Activated CD8-positive, alpha-beta T cell treated with anti-CD3 and anti-CD28 coated beads for 36 hours (primary cell): ENCODE measurements at regions not wholly inside any gene's neighbourhood (a gene's known extent, or its start where the extent isn't known, plus 50 kb on each side); places are given as distances from the start of the nearest gene placed in this dataset.

Experiments
- ATAC-seq: fragments of 200-7000 bp; cut with Tn5 transposase; one replicate; pipeline ENCODE4 v1.10.0; 2021; ENCODE audit warnings: mild to moderate bottlenecking, moderate library complexity
- CTCF ChIA-PET: fragments of 350-600 bp; sonication (Branson Sonifier 250); formaldehyde crosslinking; loops from one replicate; lab custom pipeline; 2021; ENCODE audit warnings: antibody characterized with exemption; lab: Charles Lee
- POLR2A ChIA-PET: fragments of 350-600 bp; sonication (Branson Sonifier 250); formaldehyde crosslinking; loops from one replicate; lab custom pipeline; 2021; ENCODE audit warnings: antibody characterized with exemption; lab: Charles Lee
- DNase-seq: peaks from one replicate; pipeline ENCODE4 v3.0.0-alpha.2; 2020
- H3K27ac Mint-ChIP-seq: one replicate; pipeline ENCODE4 v1.8.0; 2021; ENCODE audit warnings: mild to moderate bottlenecking, mixed read lengths
- H3K27me3 Mint-ChIP-seq: one replicate; pipeline ENCODE4 v1.8.0; 2021; ENCODE audit warnings: mixed read lengths
- H3K36me3 Mint-ChIP-seq: one replicate; pipeline ENCODE4 v1.8.0; 2021; ENCODE audit warnings: low read depth, mixed read lengths
- H3K4me1 Mint-ChIP-seq: one replicate; pipeline ENCODE4 v1.8.0; 2021; ENCODE audit warnings: low read depth, mixed read lengths
- H3K4me3 Mint-ChIP-seq: one replicate; pipeline ENCODE4 v1.8.0; 2021; ENCODE audit warnings: mild to moderate bottlenecking, moderate library complexity, mixed read lengths
- H3K9me3 Mint-ChIP-seq: one replicate; pipeline ENCODE4 v1.8.0; 2021; ENCODE audit warnings: mixed read lengths
- intact Hi-C: fragments of 100-400 bp; cut with micrococcal nuclease; formaldehyde crosslinking; loops from one replicate; pipeline ENCODE4 v1.10.0; 2022
- TF ChIP-seq, protein P1 (sequence below): fragments of 200-600 bp; IDR thresholded peaks from one replicate; pipeline ENCODE4 v1.8.0; 2022; ENCODE audit warnings: antibody characterized with exemption, mild to moderate bottlenecking

- CTCF ChIA-PET, result no interaction called here
- Mint-ChIP-seq H3K27me3 (no peaks in the 10 kb centered on the region), H3K9me3 (no peaks in the 10 kb centered on the region), H3K4me1 (no peaks in the 10 kb centered on the region), H3K4me3 (no peak overlapping the region), H3K27ac (no peak overlapping the region), H3K36me3 (no peaks in the 10 kb centered on the region)
- TF ChIP-seq, protein P1, sequence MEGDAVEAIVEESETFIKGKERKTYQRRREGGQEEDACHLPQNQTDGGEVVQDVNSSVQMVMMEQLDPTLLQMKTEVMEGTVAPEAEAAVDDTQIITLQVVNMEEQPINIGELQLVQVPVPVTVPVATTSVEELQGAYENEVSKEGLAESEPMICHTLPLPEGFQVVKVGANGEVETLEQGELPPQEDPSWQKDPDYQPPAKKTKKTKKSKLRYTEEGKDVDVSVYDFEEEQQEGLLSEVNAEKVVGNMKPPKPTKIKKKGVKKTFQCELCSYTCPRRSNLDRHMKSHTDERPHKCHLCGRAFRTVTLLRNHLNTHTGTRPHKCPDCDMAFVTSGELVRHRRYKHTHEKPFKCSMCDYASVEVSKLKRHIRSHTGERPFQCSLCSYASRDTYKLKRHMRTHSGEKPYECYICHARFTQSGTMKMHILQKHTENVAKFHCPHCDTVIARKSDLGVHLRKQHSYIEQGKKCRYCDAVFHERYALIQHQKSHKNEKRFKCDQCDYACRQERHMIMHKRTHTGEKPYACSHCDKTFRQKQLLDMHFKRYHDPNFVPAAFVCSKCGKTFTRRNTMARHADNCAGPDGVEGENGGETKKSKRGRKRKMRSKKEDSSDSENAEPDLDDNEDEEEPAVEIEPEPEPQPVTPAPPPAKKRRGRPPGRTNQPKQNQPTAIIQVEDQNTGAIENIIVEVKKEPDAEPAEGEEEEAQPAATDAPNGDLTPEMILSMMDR, result no peak
- POLR2A ChIA-PET, result no interaction called here
- intact Hi-C loops, result no loop called here
- DNase-seq (no peak), ATAC-seq (no peak)
These were observed 101.2 kb downstream of the SCN11A start for GRCh38 chr3:38950581-38950980.

DNA sequence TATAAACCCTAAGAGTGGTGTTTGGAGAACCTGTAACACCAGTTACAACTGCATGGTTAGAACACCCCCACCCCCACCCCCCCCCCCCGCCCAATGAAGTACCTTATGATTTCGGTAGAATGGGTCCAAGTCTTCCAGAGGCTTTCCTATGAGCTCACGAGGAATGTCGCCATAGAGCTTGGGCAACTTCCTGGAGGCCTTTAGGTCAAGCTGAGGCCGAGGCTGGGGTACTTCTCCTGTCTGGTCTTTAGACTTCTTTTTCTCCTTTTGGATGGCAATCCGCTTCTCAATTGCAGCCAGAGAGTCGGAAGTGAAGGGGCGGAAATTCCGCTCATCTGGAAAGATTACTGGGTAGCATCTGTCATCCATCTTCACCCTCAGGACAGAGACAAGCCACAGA lies 101.8 kb downstream of the SCN11A start:
- Mint-ChIP-seq H3K4me1 (no peaks in the 10 kb centered on the region), H3K27ac (no peak overlapping the region), H3K9me3 (no peaks in the 10 kb centered on the region), H3K4me3 (no peak overlapping the region), H3K36me3 (no peaks in the 10 kb centered on the region), H3K27me3 (no peaks in the 10 kb centered on the region)
- TF ChIP-seq, protein P1, result no peak
- ChIA-PET CTCF (no interaction called here), POLR2A (no interaction called here)
- intact Hi-C loops, result no loop called here
- ATAC-seq (no peak), DNase-seq (no peak)

DNA sequence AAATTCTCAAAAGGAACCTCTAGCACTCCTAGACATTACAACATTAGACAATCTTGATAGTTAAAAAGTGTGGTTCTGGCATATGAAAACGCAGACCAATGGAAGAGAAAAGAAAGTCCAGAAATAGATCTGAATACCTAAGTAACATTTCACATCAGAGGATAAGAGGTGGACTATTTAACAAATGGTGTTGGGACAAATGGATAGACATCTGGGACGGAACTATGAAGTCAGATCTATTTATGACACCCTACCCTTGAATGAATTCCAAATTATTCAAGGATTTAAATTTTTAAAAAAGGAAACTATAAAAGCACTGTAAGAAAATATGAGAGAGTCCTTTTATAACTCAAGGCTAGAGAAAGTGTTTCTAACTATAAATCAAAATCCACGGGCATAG lies 111.3 kb downstream of the SCN11A start:
- intact Hi-C loops, result no loop called here
- no peaks in the 10 kb centered on the region for H3K36me3 Mint-ChIP-seq
- no peaks in the 10 kb centered on the region for H3K4me1 Mint-ChIP-seq
- TF ChIP-seq, protein P1, result no peak
- H3K9me3 Mint-ChIP-seq, result peaks cover 2% of the 10 kb centered on the region
- H3K27me3 Mint-ChIP-seq, result no peaks in the 10 kb centered on the region
- ATAC-seq, result no peak
- no peak overlapping the region for H3K4me3 Mint-ChIP-seq
- DNase-seq, result no peak
- CTCF ChIA-PET, result no interaction called here
- POLR2A ChIA-PET, result no interaction called here
- H3K27ac Mint-ChIP-seq, result no peak overlapping the region

- no peak overlapping the region for H3K27ac Mint-ChIP-seq
- DNase-seq (no peak), ATAC-seq (no peak)
- no peaks in the 10 kb centered on the region for H3K36me3 Mint-ChIP-seq
- peaks cover 2% of the 10 kb centered on the region for H3K9me3 Mint-ChIP-seq
- ChIA-PET CTCF (no interaction called here), POLR2A (no interaction called here)
- H3K27me3 Mint-ChIP-seq, result no peaks in the 10 kb centered on the region
- H3K4me3 Mint-ChIP-seq, result no peak overlapping the region
- TF ChIP-seq, protein P1, result no peak
- no peaks in the 10 kb centered on the region for H3K4me1 Mint-ChIP-seq
- intact Hi-C loops, result no loop called here
These were observed 109.3 kb upstream of the SCN10A start for GRCh38 chr3:38925351-38925750.

GRCh38 chr3:38916706-38917105 lies 100.7 kb upstream of the SCN10A start:
- ChIA-PET CTCF (no interaction called here), POLR2A (no interaction called here)
- Mint-ChIP-seq H3K27me3 (no peaks in the 10 kb centered on the region), H3K36me3 (no peaks in the 10 kb centered on the region), H3K4me3 (no peak overlapping the region), H3K4me1 (no peaks in the 10 kb centered on the region), H3K27ac (no peak overlapping the region), H3K9me3 (no peaks in the 10 kb centered on the region)
- no peak for ATAC-seq
- intact Hi-C loops, result no loop called here
- TF ChIP-seq, protein P1, result no peak
- no peak for DNase-seq
